Liver (tissue), 8 donors: ENCODE measurements at regions not wholly inside any gene's neighbourhood (a gene's known extent, or its start where the extent isn't known, plus 50 kb on each side); places are given as distances from the start of the nearest gene placed in this dataset.

ENCODE experiments used
- DNase-seq: peaks from one replicate; pipeline ENCODE4 v3.0.0-alpha.2; 2017; ENCODE audit warnings: low spot score
- H3K27ac ChIP-seq, 2 donors: one replicate each; pipeline ENCODE4 v1.7.0; 2013; ENCODE audit warnings: inconsistent platforms in 2 of 2, low read length in 2 of 2, control low read depth in 1 of 2, low read depth in 1 of 2, mild to moderate bottlenecking in 1 of 2
- H3K27me3 ChIP-seq, 4 donors: one replicate each; pipeline versions ENCODE4 v1.6.1 to v1.7.0; 2013; ENCODE audit warnings: low read length in 3 of 4, inconsistent platforms in 1 of 4, mild to moderate bottlenecking in 1 of 4, moderate library complexity in 1 of 4; ENCODE audit not compliant: control insufficient read depth in 4 of 4, insufficient read depth in 4 of 4
- H3K36me3 ChIP-seq, 4 donors: one replicate each; pipeline versions ENCODE4 v1.6.1 to v1.7.0; 2013; ENCODE audit warnings: low read length in 3 of 4, mild to moderate bottlenecking in 3 of 4, low read depth in 1 of 4, moderate library complexity in 1 of 4; ENCODE audit not compliant: control insufficient read depth in 4 of 4, insufficient read depth in 3 of 4
- H3K4me1 ChIP-seq, 4 donors: one replicate each; pipeline versions ENCODE4 v1.6.1 to v1.7.0; 2013; ENCODE audit warnings: low read length in 3 of 4, mild to moderate bottlenecking in 3 of 4, moderate library complexity in 1 of 4; ENCODE audit not compliant: control insufficient read depth in 4 of 4, insufficient read depth in 4 of 4
- H3K4me3 ChIP-seq, 3 donors: one replicate each; pipeline versions ENCODE4 v1.6.1 to v1.7.0; 2013; ENCODE audit warnings: low read length in 3 of 3, control low read depth in 1 of 3, low read depth in 1 of 3, mild to moderate bottlenecking in 1 of 3
- H3K9ac ChIP-seq, 2 donors: one replicate each; pipeline ENCODE4 v1.7.0; 2013; ENCODE audit warnings: low read length in 2 of 2, mild to moderate bottlenecking in 2 of 2, moderate library complexity in 2 of 2, control low read depth in 1 of 2, low read depth in 1 of 2
- H3K9me3 ChIP-seq, 4 donors: one replicate each; pipeline versions ENCODE4 v1.6.1 to v1.7.0; 2013; ENCODE audit warnings: low read length in 3 of 4; ENCODE audit not compliant: control insufficient read depth in 4 of 4
- ATF3 ChIP-seq: IDR thresholded peaks from 2 replicates; pipeline ENCODE4 v1.6.1; 2016; ENCODE audit warnings: antibody characterized with exemption
- CTCF ChIP-seq: fragments of 150-350 bp; IDR thresholded peaks from 2 replicates; pipeline ENCODE4 v1.5.1; 2017; ENCODE audit warnings: improper control_type of control experiment, low read depth, low read length; ENCODE audit not compliant: missing input control
- EGR1 ChIP-seq, 2 donors: IDR thresholded peaks; 2 replicates each; pipeline ENCODE4 v1.6.1; 2016 to 2018; ENCODE audit warnings: antibody characterized with exemption in 2 of 2, low read depth in 2 of 2
- FOXA1 ChIP-seq: IDR thresholded peaks from 2 replicates; pipeline ENCODE4 v1.6.1; 2016; ENCODE audit warnings: antibody characterized with exemption
- FOXA2 ChIP-seq: IDR thresholded peaks from 2 replicates; pipeline ENCODE4 v1.6.1; 2016; ENCODE audit warnings: antibody characterized with exemption
- GABPA ChIP-seq, 2 donors: IDR thresholded peaks in 1 of 2; conservative IDR thresholded peaks in 1 of 2; 2 replicates each; pipeline ENCODE4 v1.6.1; 2016; ENCODE audit warnings: antibody characterized with exemption in 2 of 2, mild to moderate bottlenecking in 1 of 2, moderate library complexity in 1 of 2
- HNF4A ChIP-seq, 2 donors: conservative IDR thresholded peaks; 2 replicates each; pipeline ENCODE4 v1.6.1; 2016; ENCODE audit warnings: antibody characterized with exemption in 2 of 2, mild to moderate bottlenecking in 2 of 2
- HNF4G ChIP-seq: IDR thresholded peaks from 2 replicates; pipeline ENCODE4 v1.6.1; 2016; ENCODE audit warnings: antibody characterized with exemption
- JUND ChIP-seq, 2 donors: IDR thresholded peaks; 2 replicates each; pipeline ENCODE4 v1.6.1; 2016; ENCODE audit warnings: antibody characterized with exemption in 2 of 2
- MAX ChIP-seq: IDR thresholded peaks from 2 replicates; pipeline ENCODE4 v1.6.1; 2016; ENCODE audit warnings: antibody characterized with exemption
- NR2F2 ChIP-seq: IDR thresholded peaks from 2 replicates; pipeline ENCODE4 v1.6.1; 2016; ENCODE audit warnings: antibody characterized with exemption
- RAD21 ChIP-seq, 2 donors: IDR thresholded peaks; 2 replicates each; pipeline ENCODE4 v1.6.1; 2016; ENCODE audit warnings: antibody characterized with exemption in 2 of 2, mild to moderate bottlenecking in 2 of 2
- REST ChIP-seq: IDR thresholded peaks from 2 replicates; pipeline ENCODE4 v1.6.1; 2016; ENCODE audit warnings: antibody characterized with exemption, mild to moderate bottlenecking
- RXRA ChIP-seq, 2 donors: IDR thresholded peaks; 2 replicates each; pipeline ENCODE4 v1.6.1; 2017 to 2018; ENCODE audit warnings: antibody characterized with exemption in 2 of 2, mild to moderate bottlenecking in 1 of 2
- SP1 ChIP-seq: IDR thresholded peaks from 2 replicates; pipeline ENCODE4 v1.6.1; 2018; ENCODE audit warnings: antibody characterized with exemption, mild to moderate bottlenecking
- TAF1 ChIP-seq: conservative IDR thresholded peaks from 2 replicates; pipeline ENCODE4 v1.6.1; 2016; ENCODE audit warnings: antibody characterized with exemption, mild to moderate bottlenecking
- YY1 ChIP-seq: IDR thresholded peaks from 2 replicates; pipeline ENCODE4 v1.6.1; 2016; ENCODE audit warnings: antibody characterized with exemption, mild to moderate bottlenecking
- ZBTB33 ChIP-seq: IDR thresholded peaks from 2 replicates; pipeline ENCODE4 v1.6.1; 2016; ENCODE audit warnings: antibody characterized with exemption
- WGBS: extraction: QIAGEN DNeasy Blood & Tissue Kit; methylation state at CpG from one replicate; pipeline ENCODE4 v1.1.7; 2013; 5-methylcytosine and 5-hydroxymethylcytosine counted together
- donor health status: healthy.
- donor health status: healthy.
- donor health status: healthy.
- donor health status: healthy.
- donor health status: healthy.

GRCh38 chr6:114439411-114439810, 96.6 kb upstream of the HS3ST5 start:
- Histone ChIP-seq H3K36me3 (no peaks in the 10 kb centered on the region), H3K27ac (no peak overlapping the region), H3K9ac (no peak overlapping the region), H3K9me3 (no peaks in the 10 kb centered on the region), H3K27me3 (no peaks in the 10 kb centered on the region), H3K4me1 (no peaks in the 10 kb centered on the region), H3K4me3 (no peak overlapping the region)
- DNase-seq: no peak
- TF ChIP-seq FOXA1: no peak
- no peak for TF ChIP-seq FOXA2
- TF ChIP-seq RAD21 (IDR thresholded peaks at IDR 0.05): no peak
- TF ChIP-seq MAX: no peak
- no peak for TF ChIP-seq YY1
- no peak for TF ChIP-seq JUND (IDR thresholded peaks at IDR 0.05)
- TF ChIP-seq NR2F2: no peak
- no peak for TF ChIP-seq GABPA (IDR thresholded peaks at IDR 0.05 in 1 of 2, conservative IDR thresholded peaks at IDR 0.05 in 1 of 2)
- TF ChIP-seq TAF1: no peak
- no peak for TF ChIP-seq ATF3
- TF ChIP-seq HNF4A (conservative IDR thresholded peaks at IDR 0.05): no peak
- TF ChIP-seq ZBTB33: no peak
- no peak for TF ChIP-seq EGR1 (IDR thresholded peaks at IDR 0.05; ENCODE audit: low read depth in 2 of 2)
- no peak for TF ChIP-seq SP1
- no peak for TF ChIP-seq REST
- no peak for TF ChIP-seq RXRA (IDR thresholded peaks at IDR 0.05)
- 86% methylated on average over 1 of the region's 1 CpG for WGBS

GRCh38 chr6:114437235-114437634, 94.4 kb upstream of the HS3ST5 start:
- Histone ChIP-seq H3K9me3 (no peaks in the 10 kb centered on the region), H3K4me1 (no peaks in the 10 kb centered on the region), H3K27ac (no peak overlapping the region), H3K36me3 (no peaks in the 10 kb centered on the region), H3K4me3 (no peak overlapping the region), H3K9ac (no peak overlapping the region), H3K27me3 (no peaks in the 10 kb centered on the region)
- DNase-seq: no peak
- WGBS: 75% methylated on average over 1 of the region's 1 CpG
- TF ChIP-seq HNF4A (conservative IDR thresholded peaks at IDR 0.05) (no peak), GABPA (IDR thresholded peaks at IDR 0.05 in 1 of 2, conservative IDR thresholded peaks at IDR 0.05 in 1 of 2) (no peak), ATF3 (no peak), ZBTB33 (no peak), HNF4G (no peak), NR2F2 (no peak), RAD21 (IDR thresholded peaks at IDR 0.05) (no peak), SP1 (no peak), FOXA2 (no peak), CTCF (no peak), YY1 (no peak), MAX (no peak), RXRA (IDR thresholded peaks at IDR 0.05) (no peak), FOXA1 (no peak), EGR1 (IDR thresholded peaks at IDR 0.05; ENCODE audit: low read depth in 2 of 2) (no peak), JUND (IDR thresholded peaks at IDR 0.05) (no peak), TAF1 (no peak)
